ENCODE measurements at regions not wholly inside any gene's neighbourhood (a gene's known extent, or its start where the extent isn't known, plus 50 kb on each side); places are given as distances from the start of the nearest gene placed in this dataset.

- no peak for TF ChIP-seq CTCF (conservative IDR thresholded peaks at IDR 0.05 in 1 of 2, IDR thresholded peaks at IDR 0.05 in 1 of 2; ENCODE audit: extremely low read depth in 1 of 2, insufficient read depth in 1 of 2, low read depth in 1 of 2, low read length in 2 of 2)
- TF ChIP-seq EZH2 (IDR thresholded peaks at IDR 0.05; ENCODE audit: borderline replicate concordance, low read length): no peak
Measured at GRCh38 chr13:107993239-107993949, 221.9 kb downstream of the LIG4 start.
